GM18511 (cell line): ENCODE measurements at regions not wholly inside any gene's neighbourhood (a gene's known extent, or its start where the extent isn't known, plus 50 kb on each side); places are given as distances from the start of the nearest gene placed in this dataset.
"Not testable (repeated sequence)": the region's sequence is repeated elsewhere in the genome, so short reads cannot be mapped to it uniquely, and the experiment has no call there.

Experiments
- ATAC-seq: cut with Tn5 transposase; IDR thresholded peaks from one replicate; pipeline ENCODE4 v1.9.1; 2021; ENCODE audit warnings: mild to moderate bottlenecking, moderate library complexity; ENCODE audit not compliant: unreplicated experiment

- no peak for ATAC-seq
Measured at GRCh38 chr5:91495699-91496098, 112.6 kb upstream of the ARRDC3 start.

- ATAC-seq, result no peak
Measured at GRCh38 chr5:91494447-91494996, 111.4 kb upstream of the ARRDC3 start.

GRCh38 chr5:91493086-91493485 lies 110.0 kb upstream of the ARRDC3 start:
- no peak for ATAC-seq

- no peak for ATAC-seq
Measured at GRCh38 chr5:91491229-91491628, 108.1 kb upstream of the ARRDC3 start.

- no peak for ATAC-seq
Measured at GRCh38 chr5:91490316-91490715, 107.2 kb upstream of the ARRDC3 start.

- ATAC-seq, result no peak
Measured at GRCh38 chr5:91487420-91487819, 104.3 kb upstream of the ARRDC3 start.

GRCh38 chr5:91486638-91487037 lies 103.5 kb upstream of the ARRDC3 start:
- ATAC-seq, result no peak

- ATAC-seq, result no peak
Measured at GRCh38 chr5:91484662-91485061, 101.5 kb upstream of the ARRDC3 start.

GRCh38 chr5:91479376-91479775 lies 96.3 kb upstream of the ARRDC3 start:
- not testable (repeated sequence) for ATAC-seq

GRCh38 chr5:91478096-91478495 lies 95.0 kb upstream of the ARRDC3 start:
- no peak for ATAC-seq

GRCh38 chr5:91477408-91477807 lies 94.3 kb upstream of the ARRDC3 start:
- no peak for ATAC-seq

GRCh38 chr5:91474201-91474600 lies 91.1 kb upstream of the ARRDC3 start:
- ATAC-seq, result no peak

- ATAC-seq, result no peak
Measured at GRCh38 chr5:91472631-91473030, 89.5 kb upstream of the ARRDC3 start.

- no peak for ATAC-seq
Measured at GRCh38 chr5:91469517-91470165, 86.5 kb upstream of the ARRDC3 start.

- ATAC-seq, result no peak
Measured at GRCh38 chr5:91468651-91469422, 85.7 kb upstream of the ARRDC3 start.

- ATAC-seq, result no peak
Measured at GRCh38 chr5:91464886-91465646, 81.9 kb upstream of the ARRDC3 start.

- ATAC-seq, result no peak
Measured at GRCh38 chr5:91457681-91458058, 74.6 kb upstream of the ARRDC3 start.

GRCh38 chr5:91456928-91457680 lies 74.0 kb upstream of the ARRDC3 start:
- no peak for ATAC-seq

GRCh38 chr5:91449083-91449482 lies 66.0 kb upstream of the ARRDC3 start:
- no peak for ATAC-seq

- ATAC-seq, result not testable (repeated sequence)
Measured at GRCh38 chr5:91448079-91448478, 65.0 kb upstream of the ARRDC3 start.

GRCh38 chr5:91446880-91447279 lies 63.8 kb upstream of the ARRDC3 start:
- ATAC-seq, result not testable (repeated sequence)
